ENCODE measurements at regions not wholly inside any gene's neighbourhood (a gene's known extent, or its start where the extent isn't known, plus 50 kb on each side); places are given as distances from the start of the nearest gene placed in this dataset.

- H3K4me3 ChIP-seq (ENCODE audit: low read depth, low read length), result no peak overlapping the region
- no peak for TF ChIP-seq CTCF (conservative IDR thresholded peaks at IDR 0.05; ENCODE audit: low read depth, low read length)
- DNase-seq (ENCODE audit: low read depth), result no peak
Observed at GRCh38 chr1:83512373-83513193, 486.3 kb downstream of the TTLL7 start.

- no peak for DNase-seq (ENCODE audit: low read depth)
- no peak overlapping the region for H3K4me3 ChIP-seq (ENCODE audit: low read depth, low read length)
- TF ChIP-seq CTCF (conservative IDR thresholded peaks at IDR 0.05; ENCODE audit: low read depth, low read length), result no peak
Observed at GRCh38 chr1:83511146-83511726, 487.7 kb downstream of the TTLL7 start.

- no peak overlapping the region for H3K4me3 ChIP-seq (ENCODE audit: low read depth, low read length)
- no peak for DNase-seq (ENCODE audit: low read depth)
- no peak for TF ChIP-seq CTCF (conservative IDR thresholded peaks at IDR 0.05; ENCODE audit: low read depth, low read length)
Observed at GRCh38 chr1:83509301-83509781, 489.6 kb downstream of the TTLL7 start.

- no peak for DNase-seq (ENCODE audit: low read depth)
- no peak overlapping the region for H3K4me3 ChIP-seq (ENCODE audit: low read depth, low read length)
- TF ChIP-seq CTCF (conservative IDR thresholded peaks at IDR 0.05; ENCODE audit: low read depth, low read length), result no peak
Observed at GRCh38 chr1:83508485-83509151, 490.3 kb downstream of the TTLL7 start.

GRCh38 chr1:83505148-83505547 lies 493.8 kb downstream of the TTLL7 start:
- H3K4me3 ChIP-seq (ENCODE audit: low read depth, low read length), result no peak overlapping the region
- TF ChIP-seq CTCF (conservative IDR thresholded peaks at IDR 0.05; ENCODE audit: low read depth, low read length), result no peak
- no peak for DNase-seq (ENCODE audit: low read depth)

GRCh38 chr1:83503153-83503552 lies 495.8 kb downstream of the TTLL7 start:
- no peak for DNase-seq (ENCODE audit: low read depth)
- TF ChIP-seq CTCF (conservative IDR thresholded peaks at IDR 0.05; ENCODE audit: low read depth, low read length), result no peak
- H3K4me3 ChIP-seq (ENCODE audit: low read depth, low read length), result no peak overlapping the region

All from epithelial cell of proximal tubule (primary cell).